ENCODE measurements at regions not wholly inside any gene's neighbourhood (a gene's known extent, or its start where the extent isn't known, plus 50 kb on each side); places are given as distances from the start of the nearest gene placed in this dataset.

GRCh38 chr2:196409376-196409775, 230.1 kb upstream of the CCDC150 start:
- no peaks in the 10 kb centered on the region for H4K20me1 ChIP-seq (ENCODE audit: control insufficient read depth, insufficient read depth, low read depth, low read length)
- no peak overlapping the region for H3K4me3 ChIP-seq (ENCODE audit: low read length)
- no peak for TF ChIP-seq EZH2phosphoT487 (IDR thresholded peaks at IDR 0.05; ENCODE audit: borderline replicate concordance, low read length)
- TF ChIP-seq CTCF (IDR thresholded peaks at IDR 0.05; ENCODE audit: low read depth, low read length, poor library complexity, severe bottlenecking), result no peak
- no peaks in the 10 kb centered on the region for H3F3A ChIP-seq (ENCODE audit: control insufficient read depth, insufficient read depth)
- H3K36me3 ChIP-seq (ENCODE audit: control insufficient read depth, low read length), result no peaks in the 10 kb centered on the region
- H3K4me1 ChIP-seq (ENCODE audit: control insufficient read depth, low read length), result peaks cover 14% of the 10 kb centered on the region
- H3K9me2 ChIP-seq (replicated peaks; ENCODE audit: control insufficient read depth, low read length), result no peaks in the 10 kb centered on the region
- peaks cover 32% of the 10 kb centered on the region for H3K27me3 ChIP-seq (ENCODE audit: control insufficient read depth, low read length)
- no peak overlapping the region for H3K27ac ChIP-seq (ENCODE audit: low read depth, low read length)
- H3K79me2 ChIP-seq (ENCODE audit: control insufficient read depth, low read length), result no peaks in the 10 kb centered on the region
- no peak overlapping the region for H3K4me2 ChIP-seq (ENCODE audit: low read length)
- no peaks in the 10 kb centered on the region for H3K9me3 ChIP-seq (ENCODE audit: control insufficient read depth, insufficient read depth, low read length)

- H4K20me1 ChIP-seq (ENCODE audit: control insufficient read depth, insufficient read depth, low read depth, low read length), result no peaks in the 10 kb centered on the region
Observed at GRCh38 chr2:196410008-196410407, 229.5 kb upstream of the CCDC150 start.

GRCh38 chr2:196413821-196414274, 225.7 kb upstream of the CCDC150 start:
- H3K9me3 ChIP-seq (ENCODE audit: control insufficient read depth, insufficient read depth, low read length), result no peaks in the 10 kb centered on the region
- peak overlapping the region; percentile 30 for H3K4me3 ChIP-seq (ENCODE audit: low read length)
- TF ChIP-seq CTCF (IDR thresholded peaks at IDR 0.05; ENCODE audit: low read depth, low read length, poor library complexity, severe bottlenecking) (no peak), EZH2phosphoT487 (IDR thresholded peaks at IDR 0.05; ENCODE audit: borderline replicate concordance, low read length) (no peak)
- H3K9me2 ChIP-seq (replicated peaks; ENCODE audit: control insufficient read depth, low read length), result no peaks in the 10 kb centered on the region
- H3K36me3 ChIP-seq (ENCODE audit: control insufficient read depth, low read length), result no peaks in the 10 kb centered on the region
- H4K20me1 ChIP-seq (ENCODE audit: control insufficient read depth, insufficient read depth, low read depth, low read length), result no peaks in the 10 kb centered on the region
- H3K79me2 ChIP-seq (ENCODE audit: control insufficient read depth, low read length), result no peaks in the 10 kb centered on the region
- no peaks in the 10 kb centered on the region for H3F3A ChIP-seq (ENCODE audit: control insufficient read depth, insufficient read depth)
- peaks cover 7% of the 10 kb centered on the region for H3K27me3 ChIP-seq (ENCODE audit: control insufficient read depth, low read length)
- H3K27ac ChIP-seq (ENCODE audit: low read depth, low read length), result no peak overlapping the region
- H3K4me1 ChIP-seq (ENCODE audit: control insufficient read depth, low read length), result peaks cover 32% of the 10 kb centered on the region
- peak overlapping the region; percentile 46 for H3K4me2 ChIP-seq (ENCODE audit: low read length)

More at GRCh38 chr2:196410008-196410407, 229.5 kb upstream of the CCDC150 start:
- Histone ChIP-seq H3K27ac (ENCODE audit: low read depth, low read length) (no peak overlapping the region), H3K79me2 (ENCODE audit: control insufficient read depth, low read length) (no peaks in the 10 kb centered on the region), H3K9me3 (ENCODE audit: control insufficient read depth, insufficient read depth, low read length) (no peaks in the 10 kb centered on the region), H3K9me2 (replicated peaks; ENCODE audit: control insufficient read depth, low read length) (no peaks in the 10 kb centered on the region), H3F3A (ENCODE audit: control insufficient read depth, insufficient read depth) (no peaks in the 10 kb centered on the region), H3K4me2 (ENCODE audit: low read length) (no peak overlapping the region), H3K4me1 (ENCODE audit: control insufficient read depth, low read length) (peaks cover 20% of the 10 kb centered on the region), H3K4me3 (ENCODE audit: low read length) (no peak overlapping the region), H3K27me3 (ENCODE audit: control insufficient read depth, low read length) (peaks cover 32% of the 10 kb centered on the region), H3K36me3 (ENCODE audit: control insufficient read depth, low read length) (no peaks in the 10 kb centered on the region)
- TF ChIP-seq CTCF (IDR thresholded peaks at IDR 0.05; ENCODE audit: low read depth, low read length, poor library complexity, severe bottlenecking) (no peak), EZH2phosphoT487 (IDR thresholded peaks at IDR 0.05; ENCODE audit: borderline replicate concordance, low read length) (no peak)

Measured in DOHH2 (cell line).